HEK293 (cell line): ENCODE measurements at regions not wholly inside any gene's neighbourhood (a gene's known extent, or its start where the extent isn't known, plus 50 kb on each side); places are given as distances from the start of the nearest gene placed in this dataset.

Experiments
- CTCF ChIA-PET: fragments of 350-600 bp; formaldehyde crosslinking; extraction: SDS; loops from one replicate; lab custom pipeline; 2021; ENCODE audit warnings: antibody characterized with exemption; lab: Yijun Ruan, JAX
- POLR2A ChIA-PET: fragments of 300-600 bp; formaldehyde crosslinking; extraction: SDS; loops from one replicate; lab custom pipeline; 2020; ENCODE audit warnings: antibody characterized with exemption, inconsistent platforms; lab: Yijun Ruan, JAX
- H3K27ac ChIP-seq: fragments of 200-500 bp; sonication (Bioruptor generic); 2 replicates; pipeline ENCODE4 v1.5.1; 2014; ENCODE audit warnings: low read depth, low read length, control low read depth, inconsistent platforms; ENCODE audit errors: extremely low read depth
- H3K36me3 ChIP-seq, 2 experiments: fragments of 200-500 bp in 1 of 2; sonication (Bioruptor generic) in 1 of 2; 1 replicate in 1 of 2; 2 replicates in 1 of 2; pipeline ENCODE4 v1.5.1; 2014 to 2017; ENCODE audit warnings: inconsistent platforms in 2 of 2, low read length in 2 of 2; ENCODE audit not compliant: control insufficient read depth in 2 of 2, insufficient read depth in 1 of 2
- H3K4me1 ChIP-seq: fragments of 200-500 bp; sonication (Bioruptor generic); 2 replicates; pipeline ENCODE4 v1.5.1; 2014; ENCODE audit warnings: mild to moderate bottlenecking, low read length, inconsistent platforms; ENCODE audit not compliant: control insufficient read depth, insufficient read depth
- H3K4me3 ChIP-seq: 2 replicates; pipeline ENCODE4 v1.5.1; 2011; ENCODE audit warnings: low read depth, mild to moderate bottlenecking, control low read depth, low read length, moderate library complexity
- H3K9me3 ChIP-seq: fragments of 200-500 bp; sonication (Bioruptor generic); 2 replicates; pipeline ENCODE4 v1.5.1; 2014; ENCODE audit warnings: low read depth, low read length, inconsistent platforms; ENCODE audit not compliant: control insufficient read depth, insufficient read depth
- BCL11A ChIP-seq: fragments of 450-650 bp; formaldehyde crosslinking; IDR thresholded peaks from 2 replicates; pipeline ENCODE4 v1.5.1; 2016; ENCODE audit warnings: low read depth, missing biosample characterization, missing genetic modification characterization
- EGR2 ChIP-seq: fragments of 450-650 bp; formaldehyde crosslinking; IDR thresholded peaks from 2 replicates; pipeline ENCODE4 v1.5.1; 2016; ENCODE audit warnings: low read depth, missing biosample characterization, missing genetic modification characterization
- GFI1B ChIP-seq: fragments of 450-650 bp; formaldehyde crosslinking; IDR thresholded peaks from 2 replicates; pipeline ENCODE4 v1.5.1; 2016; ENCODE audit warnings: missing biosample characterization, missing genetic modification characterization
- KLF8 ChIP-seq: fragments of 450-650 bp; formaldehyde crosslinking; IDR thresholded peaks from 2 replicates; pipeline ENCODE4 v1.5.1; 2016; ENCODE audit warnings: missing biosample characterization, missing genetic modification characterization
- REPIN1 ChIP-seq: fragments of 450-650 bp; formaldehyde crosslinking; IDR thresholded peaks from 2 replicates; pipeline ENCODE4 v1.5.1; 2017; ENCODE audit warnings: missing biosample characterization, missing genetic modification characterization, low read depth
- SP2 ChIP-seq: fragments of 450-650 bp; formaldehyde crosslinking; IDR thresholded peaks from 2 replicates; pipeline ENCODE4 v1.5.1; 2016; ENCODE audit warnings: missing biosample characterization, missing genetic modification characterization
- SP7 ChIP-seq: fragments of 450-650 bp; formaldehyde crosslinking; IDR thresholded peaks from 2 replicates; pipeline ENCODE4 v1.5.1; 2016; ENCODE audit warnings: missing biosample characterization, missing genetic modification characterization
- ZNF114 ChIP-seq: fragments of 450-650 bp; formaldehyde crosslinking; IDR thresholded peaks from 2 replicates; pipeline ENCODE4 v1.5.0; 2017; ENCODE audit warnings: missing biosample characterization, missing genetic modification characterization
- ZNF16 ChIP-seq: fragments of 450-650 bp; formaldehyde crosslinking; IDR thresholded peaks from 2 replicates; pipeline ENCODE4 v1.5.1; 2016; ENCODE audit warnings: low read depth, missing biosample characterization, missing genetic modification characterization
- ZNF324 ChIP-seq: fragments of 450-650 bp; formaldehyde crosslinking; IDR thresholded peaks from 2 replicates; pipeline ENCODE4 v1.5.1; 2016; ENCODE audit warnings: missing biosample characterization, missing genetic modification characterization
- ZNF354C ChIP-seq: fragments of 450-650 bp; formaldehyde crosslinking; IDR thresholded peaks from 2 replicates; pipeline ENCODE4 v1.5.1; 2016; ENCODE audit warnings: missing biosample characterization, missing genetic modification characterization, low read depth, borderline replicate concordance
- ZNF514 ChIP-seq: fragments of 450-650 bp; formaldehyde crosslinking; IDR thresholded peaks from 2 replicates; pipeline ENCODE4 v1.5.1; 2016; ENCODE audit warnings: missing biosample characterization, missing genetic modification characterization
- ZNF560 ChIP-seq: fragments of 450-650 bp; formaldehyde crosslinking; IDR thresholded peaks from 2 replicates; pipeline ENCODE4 v1.5.1; 2017; ENCODE audit warnings: missing biosample characterization, missing genetic modification characterization, borderline replicate concordance
- ZNF654 ChIP-seq: fragments of 450-650 bp; formaldehyde crosslinking; IDR thresholded peaks from 2 replicates; pipeline ENCODE4 v1.5.1; 2016; ENCODE audit warnings: low read depth, missing biosample characterization, missing genetic modification characterization
- ZNF660 ChIP-seq: fragments of 450-650 bp; IDR thresholded peaks from 2 replicates; pipeline ENCODE4 v1.5.1; 2018; ENCODE audit warnings: missing biosample characterization, mild to moderate bottlenecking, missing genetic modification characterization
- ZNF664 ChIP-seq: fragments of 450-650 bp; formaldehyde crosslinking; IDR thresholded peaks from 2 replicates; pipeline ENCODE4 v1.5.1; 2016; ENCODE audit warnings: missing biosample characterization, missing genetic modification characterization
- ZNF776 ChIP-seq: fragments of 450-650 bp; formaldehyde crosslinking; IDR thresholded peaks from 2 replicates; pipeline ENCODE4 v1.5.0; 2017; ENCODE audit warnings: missing biosample characterization, missing genetic modification characterization, borderline replicate concordance
- ZNF791 ChIP-seq: fragments of 450-650 bp; formaldehyde crosslinking; IDR thresholded peaks from 2 replicates; pipeline ENCODE4 v1.5.1; 2016; ENCODE audit warnings: missing biosample characterization, missing genetic modification characterization
- ZNF843 ChIP-seq: fragments of 450-650 bp; formaldehyde crosslinking; IDR thresholded peaks from 2 replicates; pipeline ENCODE4 v1.5.1; 2016; ENCODE audit warnings: missing biosample characterization, missing genetic modification characterization
- TF ChIP-seq, protein P1 (sequence below): fragments of 450-650 bp; formaldehyde crosslinking; IDR thresholded peaks from 2 replicates; pipeline ENCODE4 v1.5.1; 2017; ENCODE audit warnings: missing biosample characterization, missing genetic modification characterization
- TF ChIP-seq, protein P2 (sequence below): fragments of 450-650 bp; formaldehyde crosslinking; conservative IDR thresholded peaks from 2 replicates; pipeline ENCODE4 v1.5.1; 2016; ENCODE audit warnings: low read depth, missing biosample characterization, missing genetic modification characterization

DNA sequence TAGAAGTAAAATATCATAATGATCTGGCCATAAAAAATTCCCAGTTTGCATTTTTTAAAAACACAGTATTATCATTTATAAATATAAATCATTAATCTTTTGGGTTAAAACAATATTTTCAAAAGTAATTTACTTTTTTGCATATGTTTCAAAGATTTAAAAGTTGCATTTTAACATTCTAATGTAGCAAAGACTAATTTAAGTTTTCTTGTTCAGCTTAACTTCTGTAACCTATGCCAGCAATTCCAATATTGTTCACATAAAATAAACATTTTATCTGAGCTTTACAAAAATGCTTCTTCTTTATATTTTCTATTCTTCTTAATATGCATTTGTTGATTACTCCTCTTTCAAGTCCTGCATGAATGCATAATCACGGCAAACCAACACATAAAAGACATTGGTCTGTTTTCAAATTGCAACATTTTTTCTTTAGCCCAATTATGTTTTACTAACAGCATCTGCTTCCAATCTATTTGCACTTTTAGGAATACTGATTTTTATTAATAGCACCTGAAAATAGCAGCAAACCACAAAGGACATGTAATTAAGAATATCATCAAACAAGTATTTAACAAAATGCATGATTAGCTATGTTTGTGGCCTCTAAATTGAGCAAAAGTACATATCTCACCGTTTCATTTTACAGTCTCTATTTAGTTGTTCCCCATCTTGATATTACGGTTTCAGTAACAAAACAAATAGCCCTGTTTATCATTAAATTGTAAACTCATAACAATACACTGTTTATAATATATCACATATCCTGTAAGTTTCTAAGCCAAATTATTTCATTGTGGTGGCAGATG lies 286.9 kb upstream of the NFE2L3 start (continued):
- TF ChIP-seq ZNF664 (tag by site-specific recombination): peak; percentile 95
- TF ChIP-seq ZNF354C (tag by site-specific recombination): no peak
- TF ChIP-seq ZNF660 (tag by site-specific recombination): no peak
- TF ChIP-seq ZNF843 (tag by site-specific recombination): 0 out of 2 replicates have a peak, but pooled peaks have one; percentile 33
- no peak for TF ChIP-seq REPIN1 (tag by site-specific recombination)
- TF ChIP-seq ZNF324 (tag by site-specific recombination): no peak
- peak; percentile 83 for TF ChIP-seq SP7 (tag by site-specific recombination)
- no peak for TF ChIP-seq ZNF791 (tag by site-specific recombination)
- TF ChIP-seq ZNF776 (tag by site-specific recombination): no peak
- TF ChIP-seq, protein P1, sequence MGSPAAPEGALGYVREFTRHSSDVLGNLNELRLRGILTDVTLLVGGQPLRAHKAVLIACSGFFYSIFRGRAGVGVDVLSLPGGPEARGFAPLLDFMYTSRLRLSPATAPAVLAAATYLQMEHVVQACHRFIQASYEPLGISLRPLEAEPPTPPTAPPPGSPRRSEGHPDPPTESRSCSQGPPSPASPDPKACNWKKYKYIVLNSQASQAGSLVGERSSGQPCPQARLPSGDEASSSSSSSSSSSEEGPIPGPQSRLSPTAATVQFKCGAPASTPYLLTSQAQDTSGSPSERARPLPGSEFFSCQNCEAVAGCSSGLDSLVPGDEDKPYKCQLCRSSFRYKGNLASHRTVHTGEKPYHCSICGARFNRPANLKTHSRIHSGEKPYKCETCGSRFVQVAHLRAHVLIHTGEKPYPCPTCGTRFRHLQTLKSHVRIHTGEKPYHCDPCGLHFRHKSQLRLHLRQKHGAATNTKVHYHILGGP: no peak
- no peak for TF ChIP-seq ZNF654 (tag by site-specific recombination)
- TF ChIP-seq ZNF16 (tag by site-specific recombination): no peak
- TF ChIP-seq KLF8 (tag by site-specific recombination): no peak
- no peak for TF ChIP-seq ZNF514 (tag by site-specific recombination)
- TF ChIP-seq SP2 (tag by site-specific recombination): no peak
- TF ChIP-seq BCL11A: no peak

DNA sequence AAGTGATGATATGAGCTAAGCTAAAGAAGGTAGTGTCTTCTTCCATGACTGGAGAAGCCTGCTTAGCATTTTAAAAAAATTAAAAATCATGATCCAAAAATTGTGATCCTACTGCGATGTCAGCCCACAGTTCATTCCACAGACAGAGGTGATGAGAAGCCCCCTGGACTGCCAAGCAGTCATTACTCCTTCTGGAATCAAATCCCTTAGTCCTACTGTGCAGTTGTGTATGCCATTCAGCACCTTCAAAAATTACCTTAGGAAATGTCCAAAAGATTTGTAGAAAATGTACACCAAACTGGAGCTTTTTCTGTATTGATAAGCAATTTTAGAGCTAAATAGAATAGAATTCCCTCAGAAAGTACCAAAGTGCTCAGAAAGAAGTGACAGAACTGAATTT lies 283.5 kb upstream of the NFE2L3 start:
- Histone ChIP-seq H3K36me3 (no peaks in the 10 kb centered on the region), H3K4me1 (peaks cover 8% of the 10 kb centered on the region), H3K4me3 (no peak overlapping the region), H3K27ac (no peak overlapping the region), H3K9me3 (no peaks in the 10 kb centered on the region)
- ChIA-PET POLR2A (interaction anchor here (1.3 kb wide), 1 partner anchor 14 kb away, joined by 3 read pairs; no protein-coding TSS in a partner anchor), CTCF (interaction anchor here (0.6 to 1.9 kb wide), 2 partner anchors 24 to 26 kb away, joined by 3 to 7 read pairs; no protein-coding TSS in a partner anchor)
- no peak for TF ChIP-seq ZNF114 (tag by site-specific recombination)

DNA sequence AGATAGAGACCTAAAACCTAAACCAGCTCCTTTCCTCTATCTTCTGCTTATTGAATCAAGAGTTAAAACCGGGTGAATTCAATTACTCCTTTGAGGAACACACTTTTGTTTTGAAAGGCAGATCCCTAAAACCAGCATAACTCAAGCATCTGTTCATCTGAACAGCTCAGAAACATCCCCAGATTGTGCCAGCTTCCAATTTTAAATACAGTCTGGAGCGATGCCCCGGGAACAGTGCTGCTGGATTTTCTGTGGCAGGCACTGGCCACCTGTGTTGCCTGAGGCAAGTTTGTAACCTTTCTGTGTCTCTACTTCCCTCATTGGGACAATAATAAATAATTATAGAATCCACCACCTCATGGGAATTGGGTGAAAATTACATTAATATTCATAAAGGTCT lies 281.4 kb upstream of the NFE2L3 start:
- CTCF ChIA-PET: interaction anchor here (0.9 to 1.9 kb wide), 2 partner anchors 14 to 22 kb away, joined by 3 to 7 read pairs; no protein-coding TSS in a partner anchor
- POLR2A ChIA-PET: no interaction called here
- H3K4me3 ChIP-seq: no peak overlapping the region
- no peaks in the 10 kb centered on the region for H3K9me3 ChIP-seq
- TF ChIP-seq EGR2 (no peak), ZNF560 (tag by site-specific recombination) (no peak), GFI1B (tag by site-specific recombination) (no peak)
- TF ChIP-seq, protein P2, sequence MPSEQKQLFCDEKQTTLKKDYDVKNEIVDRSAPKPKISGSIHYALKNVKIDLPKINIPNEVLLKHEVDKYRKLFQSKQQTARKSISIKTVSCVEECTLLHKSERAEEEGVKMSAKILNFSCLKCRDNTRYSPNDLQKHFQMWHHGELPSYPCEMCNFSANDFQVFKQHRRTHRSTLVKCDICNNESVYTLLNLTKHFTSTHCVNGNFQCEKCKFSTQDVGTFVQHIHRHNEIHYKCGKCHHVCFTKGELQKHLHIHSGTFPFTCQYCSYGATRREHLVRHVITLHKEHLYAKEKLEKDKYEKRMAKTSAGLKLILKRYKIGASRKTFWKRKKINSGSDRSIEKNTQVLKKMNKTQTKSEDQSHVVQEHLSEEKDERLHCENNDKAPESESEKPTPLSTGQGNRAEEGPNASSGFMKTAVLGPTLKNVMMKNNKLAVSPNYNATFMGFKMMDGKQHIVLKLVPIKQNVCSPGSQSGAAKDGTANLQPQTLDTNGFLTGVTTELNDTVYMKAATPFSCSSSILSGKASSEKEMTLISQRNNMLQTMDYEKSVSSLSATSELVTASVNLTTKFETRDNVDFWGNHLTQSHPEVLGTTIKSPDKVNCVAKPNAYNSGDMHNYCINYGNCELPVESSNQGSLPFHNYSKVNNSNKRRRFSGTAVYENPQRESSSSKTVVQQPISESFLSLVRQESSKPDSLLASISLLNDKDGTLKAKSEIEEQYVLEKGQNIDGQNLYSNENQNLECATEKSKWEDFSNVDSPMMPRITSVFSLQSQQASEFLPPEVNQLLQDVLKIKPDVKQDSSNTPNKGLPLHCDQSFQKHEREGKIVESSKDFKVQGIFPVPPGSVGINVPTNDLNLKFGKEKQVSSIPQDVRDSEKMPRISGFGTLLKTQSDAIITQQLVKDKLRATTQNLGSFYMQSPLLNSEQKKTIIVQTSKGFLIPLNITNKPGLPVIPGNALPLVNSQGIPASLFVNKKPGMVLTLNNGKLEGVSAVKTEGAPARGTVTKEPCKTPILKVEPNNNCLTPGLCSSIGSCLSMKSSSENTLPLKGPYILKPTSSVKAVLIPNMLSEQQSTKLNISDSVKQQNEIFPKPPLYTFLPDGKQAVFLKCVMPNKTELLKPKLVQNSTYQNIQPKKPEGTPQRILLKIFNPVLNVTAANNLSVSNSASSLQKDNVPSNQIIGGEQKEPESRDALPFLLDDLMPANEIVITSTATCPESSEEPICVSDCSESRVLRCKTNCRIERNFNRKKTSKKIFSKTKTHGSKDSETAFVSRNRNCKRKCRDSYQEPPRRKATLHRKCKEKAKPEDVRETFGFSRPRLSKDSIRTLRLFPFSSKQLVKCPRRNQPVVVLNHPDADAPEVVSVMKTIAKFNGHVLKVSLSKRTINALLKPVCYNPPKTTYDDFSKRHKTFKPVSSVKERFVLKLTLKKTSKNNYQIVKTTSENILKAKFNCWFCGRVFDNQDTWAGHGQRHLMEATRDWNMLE (tag by site-specific recombination): no peak
- no peaks in the 10 kb centered on the region for H3K36me3 ChIP-seq
- H3K27ac ChIP-seq: no peak overlapping the region
- H3K4me1 ChIP-seq: 0 out of 2 replicates have a peak, but pooled peaks cover 4% of the 10 kb centered on the region
